Endothelial cell of umbilical vein (primary cell): ENCODE measurements at regions not wholly inside any gene's neighbourhood (a gene's known extent, or its start where the extent isn't known, plus 50 kb on each side); places are given as distances from the start of the nearest gene placed in this dataset.

ENCODE experiments used
- CTCF ChIP-seq, 2 donors: IDR thresholded peaks; 1 replicate in 1 of 2; 2 replicates in 1 of 2; pipeline ENCODE4 v1.5.1; 2011; ENCODE audit warnings: low read length in 2 of 2, mild to moderate bottlenecking in 2 of 2, moderate library complexity in 2 of 2, control low read depth in 1 of 2, inconsistent platforms in 1 of 2, low read depth in 1 of 2; ENCODE audit not compliant: insufficient read depth in 1 of 2; ENCODE audit errors: extremely low read depth in 1 of 2
- GATA2 ChIP-seq: IDR thresholded peaks from 2 replicates; pipeline ENCODE4 v1.7.0; 2011; ENCODE audit warnings: low read depth, mild to moderate bottlenecking, moderate library complexity, mixed read lengths, low read length; ENCODE audit not compliant: insufficient read length, insufficient read depth
- JUN ChIP-seq: IDR thresholded peaks from 2 replicates; pipeline ENCODE4 v1.6.1; 2011; ENCODE audit warnings: borderline replicate concordance, low read depth; ENCODE audit not compliant: insufficient read length, insufficient read depth
- MAX ChIP-seq: IDR thresholded peaks from 2 replicates; pipeline ENCODE4 v1.6.1; 2011; ENCODE audit not compliant: insufficient read depth, insufficient read length
- MYC ChIP-seq: IDR thresholded peaks from one replicate; pipeline ENCODE4 v1.6.1; 2011; ENCODE audit warnings: mild to moderate bottlenecking, low read depth, low read length
- POLR2AphosphoS5 ChIP-seq: IDR thresholded peaks from 2 replicates; pipeline ENCODE4 v1.6.1; 2012; ENCODE audit warnings: low read depth, mild to moderate bottlenecking, control low read depth, low read length, moderate library complexity; ENCODE audit not compliant: insufficient read depth

GRCh38 chrX:129000018-129000417 is 523.3 kb downstream of the SMARCA1 start:
- no peak for TF ChIP-seq MYC
- no peak for TF ChIP-seq CTCF (IDR thresholded peaks at IDR 0.05; ENCODE audit: extremely low read depth in 1 of 2, insufficient read depth in 1 of 2, low read depth in 1 of 2, low read length in 2 of 2)
- TF ChIP-seq MAX: no peak
- TF ChIP-seq GATA2: no peak
- no peak for TF ChIP-seq POLR2AphosphoS5
- no peak for TF ChIP-seq JUN
